Tongue (tissue), 1 donor: ENCODE measurements at regions not wholly inside any gene's neighbourhood (a gene's known extent, or its start where the extent isn't known, plus 50 kb on each side); places are given as distances from the start of the nearest gene placed in this dataset.
"Not testable (repeated sequence)": the region's sequence is repeated elsewhere in the genome, so short reads cannot be mapped to it uniquely, and the experiment has no call there.

Experiments used
- DNase-seq: peaks from one replicate; pipeline ENCODE4 v3.0.0-alpha.2; 2015

DNA sequence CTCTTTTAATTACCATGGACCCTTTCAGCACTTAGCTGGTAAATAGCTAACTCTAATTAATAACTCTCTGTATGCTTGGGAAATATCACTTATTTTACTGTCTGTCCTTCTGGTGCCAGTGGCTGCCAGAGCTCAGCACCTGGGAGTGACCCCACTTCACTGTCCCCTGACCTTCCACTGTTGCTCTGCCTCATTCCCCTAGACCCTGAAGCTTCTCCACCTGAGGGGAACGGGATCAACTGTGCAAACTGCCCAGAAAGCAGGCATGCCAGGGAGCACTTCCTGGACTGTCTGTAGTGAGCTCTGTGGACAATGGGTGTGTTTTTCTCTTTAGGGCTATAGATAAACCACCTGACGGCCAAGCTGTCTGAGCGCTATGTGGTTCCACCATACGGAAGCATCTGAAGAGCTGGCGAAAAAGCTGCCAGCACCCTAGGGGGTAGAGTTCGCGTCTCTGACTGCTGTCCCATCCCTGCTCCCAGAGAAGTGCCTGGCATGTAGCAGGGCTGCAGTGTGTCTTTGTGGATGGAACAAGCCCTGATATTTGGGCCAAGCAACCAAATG, 106.3 kb upstream of the FOXA2 start:
- no peak for DNase-seq

DNA sequence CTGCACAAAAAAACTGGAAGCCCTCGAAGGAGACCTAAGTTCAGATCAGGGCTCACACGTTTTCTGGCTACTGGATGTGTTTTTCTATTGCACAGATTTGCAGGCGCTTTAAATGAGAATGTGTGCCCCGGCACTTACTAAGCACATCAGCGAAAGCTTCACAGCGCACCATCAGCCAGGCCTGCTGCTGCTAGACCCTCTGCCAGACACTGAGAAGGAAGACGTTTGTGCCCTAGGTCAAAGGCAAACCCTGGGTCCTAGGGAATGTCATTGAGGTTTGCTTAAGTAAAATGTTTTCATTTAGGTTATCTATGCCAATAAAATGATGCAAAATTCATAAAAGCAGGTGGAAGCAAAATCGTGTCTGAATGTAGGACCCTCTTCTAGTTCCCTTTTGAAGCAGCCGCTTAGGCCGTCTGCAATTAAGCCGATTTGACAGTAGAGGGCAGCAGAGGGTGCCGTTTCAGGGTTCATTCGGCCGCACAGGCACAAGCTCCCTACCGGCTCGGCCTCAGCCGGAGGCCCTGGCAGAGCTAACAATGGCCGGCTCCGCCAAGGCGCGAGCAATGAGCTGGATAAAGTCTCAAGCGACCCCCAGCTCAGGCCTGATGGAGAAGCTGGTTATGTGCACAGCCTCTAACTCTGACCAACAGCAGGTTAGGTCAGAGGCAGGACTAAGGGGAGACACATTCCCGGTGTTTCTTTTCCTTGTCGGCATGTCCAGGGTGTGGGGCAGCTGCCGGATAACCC, 107.2 kb upstream of the FOXA2 start:
- peak; percentile 90 for DNase-seq

DNA sequence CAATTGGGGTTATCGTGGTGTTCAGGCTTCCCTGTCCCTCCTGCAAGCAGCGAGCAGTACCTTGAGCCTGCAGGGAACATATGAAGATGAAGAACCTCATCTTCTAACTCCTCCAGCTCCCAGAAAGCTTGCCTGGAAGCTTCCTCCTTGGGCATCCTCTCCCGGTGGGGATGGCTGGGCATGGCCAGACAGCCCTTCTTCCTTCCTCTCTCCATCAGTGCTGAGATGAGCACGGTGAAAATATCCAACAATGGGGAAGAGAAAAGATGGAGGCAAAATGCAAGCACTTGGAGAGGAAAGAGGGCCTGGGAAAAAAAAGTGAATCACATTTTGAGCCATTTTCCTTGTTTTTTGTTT, 107.7 kb upstream of the FOXA2 start:
- no peak for DNase-seq

DNA sequence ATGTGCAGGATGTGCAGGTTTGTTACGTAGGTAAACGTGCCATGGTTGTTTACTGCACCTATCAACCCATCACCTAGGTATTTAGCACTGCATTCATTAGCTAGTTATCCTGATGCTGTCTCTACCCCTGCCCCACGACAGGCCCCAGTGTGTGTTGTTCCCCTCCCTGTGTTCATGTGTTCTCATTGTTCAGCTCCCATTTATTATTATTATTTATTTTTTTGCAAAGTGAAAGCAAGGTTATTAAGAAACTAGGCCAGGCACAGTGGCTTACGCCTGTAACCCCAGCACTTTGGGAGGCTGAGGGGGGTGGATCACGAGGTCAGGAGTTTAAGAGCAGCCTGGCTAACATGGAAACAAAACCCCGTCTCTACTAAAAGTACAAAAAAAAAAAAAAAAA, 108.2 kb upstream of the FOXA2 start:
- DNase-seq = not testable (repeated sequence)

DNA sequence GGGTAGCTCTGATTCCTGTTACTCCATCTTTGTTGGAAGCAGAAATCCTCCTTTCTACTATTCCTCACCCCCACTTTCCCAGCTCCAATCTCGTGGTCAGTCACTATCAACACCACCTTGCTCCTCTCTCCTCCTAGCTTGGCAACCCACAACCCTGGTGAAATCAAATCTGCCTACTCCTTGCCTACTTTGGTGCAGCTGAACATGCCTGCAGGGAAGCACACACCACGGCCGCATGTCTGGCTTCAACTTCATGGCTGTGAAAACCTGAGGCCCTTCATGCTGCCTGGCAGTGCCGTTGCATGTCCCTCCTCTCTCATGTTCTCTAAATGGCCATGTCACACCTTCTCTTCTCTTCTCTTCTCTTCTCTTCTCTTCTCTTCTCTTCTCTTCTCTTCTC, 112.4 kb upstream of the FOXA2 start:
- no peak for DNase-seq

DNA sequence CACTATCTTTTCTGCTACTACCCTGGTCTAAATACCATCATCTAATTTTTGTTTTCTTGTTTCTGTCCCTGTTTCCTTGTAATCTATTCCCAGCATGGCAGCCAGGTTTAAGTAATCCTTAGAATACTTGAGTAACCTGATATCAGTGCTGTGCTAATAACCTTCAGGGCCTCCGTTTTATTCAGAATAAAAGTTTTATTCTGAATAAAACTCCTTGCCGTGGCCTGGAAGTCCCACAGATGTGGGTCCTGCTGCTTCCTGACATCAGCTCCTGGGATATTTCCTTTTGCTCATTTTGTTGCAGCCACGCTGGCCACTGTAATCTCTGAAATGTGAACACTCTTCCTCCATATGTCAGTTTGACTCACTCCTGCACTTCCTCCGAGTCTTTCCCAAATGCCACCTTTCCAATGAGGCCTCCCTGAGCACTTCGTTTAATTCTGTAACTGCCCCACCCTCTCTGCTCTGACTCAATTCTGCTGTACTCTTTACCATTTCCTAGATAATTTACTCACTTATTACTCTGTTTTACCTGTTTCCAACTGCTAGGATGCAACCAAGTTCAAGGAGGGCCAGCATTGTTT, 114.0 kb upstream of the FOXA2 start:
- no peak for DNase-seq

DNA sequence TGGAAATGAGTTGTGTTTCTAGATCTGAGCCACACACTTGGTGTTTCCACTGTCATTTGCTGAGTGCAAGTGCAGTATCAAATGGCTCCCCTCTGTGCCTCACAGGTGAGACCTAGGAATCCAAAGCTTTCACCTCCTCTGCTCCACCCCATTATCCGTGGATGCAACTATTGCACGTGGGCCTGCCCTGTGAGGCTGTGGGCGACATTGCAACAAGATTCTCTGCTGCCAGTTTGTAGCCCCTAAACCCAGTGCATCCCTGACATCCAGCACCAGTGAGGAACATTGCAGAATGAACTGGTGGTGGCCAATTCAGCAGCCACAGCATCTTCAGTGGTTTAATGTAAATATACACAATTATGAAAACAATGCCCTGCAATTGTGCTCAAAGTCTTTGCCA, 115.0 kb upstream of the FOXA2 start:
- no peak for DNase-seq

DNA sequence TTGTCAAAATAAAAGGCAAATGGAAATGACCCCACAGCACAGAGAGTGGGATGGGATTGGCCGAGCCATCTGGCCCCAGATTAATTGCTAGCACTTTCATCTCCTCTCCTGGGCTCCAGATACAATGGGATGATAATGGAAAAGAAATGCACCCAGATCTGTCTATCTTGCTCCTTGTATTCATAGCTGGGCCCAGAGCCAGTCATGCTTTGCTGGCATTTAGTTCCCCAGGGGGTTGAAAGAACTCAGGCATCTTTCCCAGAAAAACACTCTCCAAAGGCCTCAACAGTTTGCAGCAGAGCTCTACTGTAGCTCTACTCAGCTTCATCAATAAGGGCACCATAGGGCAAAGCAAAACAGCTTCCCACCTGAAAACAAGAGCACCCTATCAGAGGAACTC, 116.0 kb upstream of the FOXA2 start:
- DNase-seq = no peak

DNA sequence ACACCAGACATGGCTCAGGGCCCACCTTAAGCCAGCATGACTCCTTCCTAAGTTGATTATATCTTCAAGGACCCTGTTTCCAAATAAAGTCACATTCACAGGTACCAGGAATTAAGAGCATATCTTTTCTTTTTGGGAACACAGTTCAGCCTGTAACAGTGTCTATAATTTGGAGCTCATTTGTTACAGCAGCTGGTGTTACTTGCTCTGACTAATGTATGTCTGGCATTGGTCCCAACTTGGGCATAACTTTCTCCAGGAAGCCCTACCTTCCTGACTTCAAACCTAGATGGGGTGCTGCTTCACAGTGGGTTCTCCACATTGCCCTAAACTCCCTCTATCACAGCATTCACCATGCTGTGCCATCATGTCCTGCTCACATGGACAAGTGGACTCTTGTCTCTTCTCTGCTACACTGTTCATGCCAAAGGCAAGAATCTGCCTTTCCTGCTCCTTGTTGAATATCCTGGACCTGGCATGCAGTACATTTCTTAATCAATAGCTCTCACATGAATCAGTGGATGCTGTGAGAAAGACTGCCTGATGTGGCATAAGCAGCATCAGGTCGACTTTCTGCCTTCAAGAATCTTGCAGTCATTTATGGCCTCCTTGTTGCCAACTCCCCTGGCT, 117.4 kb upstream of the FOXA2 start:
- DNase-seq = no peak

DNA sequence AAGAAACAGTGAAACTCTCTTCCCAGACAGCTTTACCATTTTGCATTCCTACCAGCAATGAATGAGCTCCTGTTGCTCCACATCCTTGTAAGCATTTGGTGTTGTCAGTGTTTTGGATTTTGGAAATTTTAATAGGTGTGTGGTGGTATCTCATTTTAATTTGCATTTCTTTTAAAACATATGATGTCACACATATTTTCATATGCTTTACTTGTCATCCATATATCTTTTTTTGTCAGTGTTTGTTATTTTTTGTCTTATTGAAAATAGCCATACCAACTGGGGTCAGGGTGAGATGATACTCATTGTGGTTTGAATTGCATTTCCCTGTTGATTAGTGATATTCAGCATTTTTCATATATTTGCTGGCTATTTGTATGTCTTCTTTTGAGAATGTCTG, 119.5 kb upstream of the FOXA2 start:
- DNase-seq = no peak

DNA sequence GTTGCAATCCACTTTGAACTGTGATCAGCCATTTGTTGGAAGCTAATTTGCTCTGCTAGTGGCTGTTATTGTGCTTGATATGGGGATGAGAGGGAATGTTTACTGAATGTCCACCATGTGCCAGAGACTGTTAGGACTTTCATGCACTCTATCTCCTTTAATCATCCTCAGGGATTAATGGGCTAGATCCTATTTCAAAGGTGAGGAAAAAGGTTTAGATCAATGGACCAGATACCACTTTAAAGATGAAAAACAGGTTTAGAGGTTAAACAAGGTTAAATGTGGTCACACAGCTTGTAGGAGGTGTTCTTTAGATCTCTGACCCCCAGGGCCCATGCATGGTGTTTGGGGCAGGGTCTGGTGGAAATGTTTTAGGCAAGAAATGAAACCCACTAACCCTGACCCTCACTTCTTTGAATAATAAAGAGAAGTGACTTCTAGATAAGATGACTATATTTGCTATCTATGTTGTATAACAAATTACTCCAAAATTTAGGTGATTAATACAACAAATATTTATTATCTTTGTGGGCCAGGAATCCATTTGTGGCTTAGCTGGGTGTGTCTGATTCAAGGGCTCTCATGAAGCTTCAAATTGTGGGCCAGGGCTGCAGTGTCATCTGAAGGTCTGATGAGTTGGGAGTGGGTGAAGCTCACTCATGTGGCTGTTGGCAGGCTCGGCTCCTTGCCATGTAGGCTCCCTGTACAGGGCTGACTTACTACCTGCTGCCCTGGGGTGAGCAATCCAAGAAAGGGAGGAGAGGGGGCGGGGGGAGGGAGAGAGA, 127.8 kb upstream of the FOXA2 start:
- no peak for DNase-seq

DNA sequence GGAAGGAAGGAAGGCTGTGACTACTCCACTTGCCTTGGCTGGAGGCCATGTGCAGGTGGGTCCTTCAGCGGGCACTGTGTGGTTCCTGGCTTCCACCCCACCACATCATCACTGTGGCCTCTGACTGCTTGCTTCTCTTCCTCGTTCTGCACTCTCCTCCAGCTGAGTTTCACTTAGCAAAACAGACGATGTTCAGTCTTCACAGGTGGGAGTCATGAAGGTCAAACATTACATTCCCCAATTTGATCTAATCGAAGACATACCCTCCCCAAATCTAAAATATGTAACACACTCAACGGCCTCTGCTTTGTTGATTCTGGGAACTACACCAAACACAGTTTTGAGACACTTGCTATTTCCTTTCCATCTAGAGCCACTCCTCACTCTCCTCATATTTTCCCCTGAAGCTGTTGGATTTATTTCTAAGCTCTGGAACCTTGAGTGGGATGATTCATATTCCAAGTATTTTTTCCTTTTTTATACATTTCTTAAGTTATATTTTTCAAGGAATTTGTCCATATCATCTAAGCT, 132.5 kb upstream of the FOXA2 start:
- no peak for DNase-seq

DNA sequence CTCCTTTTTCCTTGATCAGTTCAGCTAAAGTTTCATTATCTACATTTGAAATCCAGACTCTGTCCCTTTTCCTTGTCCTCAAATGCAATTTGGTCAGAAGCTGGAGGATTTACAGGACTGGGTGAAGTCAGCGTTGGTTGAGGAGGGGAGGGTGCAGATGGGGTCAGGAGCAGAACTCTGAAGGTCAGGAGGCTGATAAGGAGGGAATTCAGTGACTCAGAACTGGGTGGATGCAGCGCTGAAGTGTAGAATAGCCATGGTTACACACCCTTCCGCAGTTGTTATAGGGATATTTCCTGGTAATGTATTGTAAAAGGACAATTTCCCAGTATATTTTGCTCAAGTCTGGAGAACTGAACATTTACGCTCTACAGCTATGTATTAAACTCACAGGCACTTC, 133.1 kb upstream of the FOXA2 start:
- DNase-seq = no peak

DNA sequence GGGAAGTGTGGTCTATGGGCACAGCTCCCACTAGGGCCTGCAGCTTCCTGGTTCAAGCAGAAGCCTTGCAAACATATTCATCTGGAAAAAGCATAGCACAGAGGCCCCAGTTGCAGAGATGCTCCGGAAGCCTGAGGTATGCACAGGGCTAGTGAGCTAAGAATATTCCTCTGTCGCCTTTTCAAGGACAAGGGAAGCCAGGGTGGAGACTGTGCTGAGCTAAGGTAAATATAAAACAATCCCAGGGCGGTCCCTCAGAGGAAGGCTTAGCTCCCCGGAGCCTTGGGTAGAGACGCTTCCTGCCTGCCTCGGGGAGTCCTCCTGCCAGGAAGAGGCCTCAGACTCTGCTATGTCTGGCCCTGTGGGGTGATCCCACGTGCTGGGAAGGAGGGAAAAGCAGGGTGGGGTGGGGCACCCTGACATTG, 134.8 kb upstream of the FOXA2 start:
- DNase-seq = no peak

DNA sequence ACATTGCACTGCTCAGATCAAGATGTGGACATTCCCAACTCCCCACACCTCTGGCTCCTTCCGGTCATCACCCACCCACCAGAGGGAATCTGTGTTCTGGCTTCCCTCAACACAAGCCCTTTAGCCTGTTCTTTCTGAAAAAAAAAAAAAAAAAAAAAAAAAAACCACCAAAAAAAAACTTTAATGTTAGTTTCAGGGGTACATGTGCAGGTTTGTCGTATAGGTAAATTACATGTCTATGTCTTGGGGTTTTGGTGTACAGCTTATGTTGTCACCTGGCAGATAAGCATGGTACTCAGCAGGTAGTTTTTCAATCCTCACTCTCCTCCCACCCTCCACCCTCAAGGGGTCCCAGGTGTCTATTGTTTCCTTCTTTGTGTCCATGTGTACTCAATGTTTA, 135.8 kb upstream of the FOXA2 start:
- no peak for DNase-seq

DNA sequence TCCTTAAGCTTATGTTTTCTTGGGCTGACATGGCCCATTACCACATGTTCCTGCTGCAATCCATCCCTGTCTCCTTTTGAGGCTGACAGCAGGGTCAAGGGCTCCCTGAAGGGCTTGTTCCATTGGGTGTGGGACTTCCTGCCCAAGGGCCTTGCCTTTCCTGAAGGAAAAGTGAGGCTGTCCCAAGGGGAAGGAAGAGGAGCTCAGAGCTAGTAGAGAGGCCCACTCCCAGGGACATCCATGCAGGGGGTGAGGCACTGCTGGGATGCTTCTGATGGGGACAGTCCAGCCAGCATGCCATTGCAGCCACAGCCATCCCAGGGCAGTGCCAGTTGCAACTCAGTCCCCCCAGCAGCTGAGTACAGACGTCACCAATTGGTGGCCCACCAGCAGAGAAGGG, 138.4 kb upstream of the FOXA2 start:
- no peak for DNase-seq

DNA sequence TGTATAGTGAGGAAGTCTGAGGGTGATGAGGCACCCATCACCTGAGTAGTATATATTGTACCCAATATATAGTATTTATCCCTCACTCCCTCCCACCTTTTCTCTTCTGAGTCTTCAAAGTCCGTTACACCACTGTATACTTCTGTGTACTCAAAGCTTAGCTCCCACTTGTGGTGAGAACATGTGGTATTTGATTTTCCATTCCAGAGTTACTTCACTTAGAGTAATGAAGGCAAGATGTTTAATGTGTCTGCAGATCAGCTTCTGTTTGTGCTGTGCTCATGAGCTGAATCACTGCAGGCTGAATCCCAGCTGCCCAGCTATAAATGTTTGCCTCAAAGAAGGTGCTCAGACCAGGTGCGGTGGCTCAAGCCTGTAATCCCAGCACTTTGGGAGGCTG, 139.3 kb upstream of the FOXA2 start:
- DNase-seq = peak; percentile 42

DNA sequence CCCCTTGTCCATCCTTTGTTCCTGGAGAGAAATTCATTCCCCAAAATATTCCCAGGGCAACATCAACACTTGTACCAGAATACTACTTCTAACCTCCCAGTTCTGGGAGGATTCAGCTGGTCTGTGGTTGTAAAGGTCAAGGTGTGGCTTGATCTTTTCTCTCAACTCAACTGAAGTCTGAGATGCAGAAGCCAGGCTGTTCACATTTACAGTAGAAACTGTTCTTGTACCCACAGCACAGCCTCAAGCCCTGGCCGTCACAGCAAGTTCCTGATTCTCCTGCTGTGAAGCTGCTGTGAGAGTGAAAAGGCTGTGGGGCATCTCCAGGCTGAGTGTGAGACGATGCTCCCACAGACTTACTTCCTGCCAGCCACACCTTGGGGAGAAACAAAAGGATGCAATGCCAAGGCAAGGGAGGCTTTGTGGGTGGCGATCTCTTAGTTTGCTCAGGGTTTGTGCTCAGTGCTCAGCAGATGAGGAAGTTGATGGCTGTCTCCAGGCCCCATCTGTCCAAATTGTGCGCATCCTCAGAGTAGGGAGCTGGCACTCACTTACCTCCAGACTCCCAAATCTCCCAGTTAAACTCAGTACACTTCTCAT, 143.9 kb upstream of the FOXA2 start:
- no peak for DNase-seq

DNA sequence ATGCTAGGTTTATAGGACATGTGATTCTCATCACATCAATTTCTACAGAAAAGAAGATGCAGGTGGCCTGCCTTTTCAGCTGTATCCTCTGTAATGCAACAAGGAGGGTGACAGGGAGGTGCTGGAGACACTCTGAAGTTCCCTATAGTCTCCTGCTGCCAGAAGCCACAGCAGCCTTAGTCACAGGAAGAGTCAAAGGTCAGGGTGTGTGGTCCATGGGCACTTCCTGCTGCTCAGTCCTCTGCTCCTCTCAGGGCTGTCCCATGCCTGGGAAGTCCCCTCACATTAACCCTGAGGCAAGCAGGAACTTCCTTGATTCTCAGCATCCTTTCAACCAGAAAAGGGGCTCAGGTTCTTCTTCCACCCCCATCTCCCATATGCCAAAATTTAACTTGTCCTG, 144.8 kb upstream of the FOXA2 start:
- no peak for DNase-seq

DNA sequence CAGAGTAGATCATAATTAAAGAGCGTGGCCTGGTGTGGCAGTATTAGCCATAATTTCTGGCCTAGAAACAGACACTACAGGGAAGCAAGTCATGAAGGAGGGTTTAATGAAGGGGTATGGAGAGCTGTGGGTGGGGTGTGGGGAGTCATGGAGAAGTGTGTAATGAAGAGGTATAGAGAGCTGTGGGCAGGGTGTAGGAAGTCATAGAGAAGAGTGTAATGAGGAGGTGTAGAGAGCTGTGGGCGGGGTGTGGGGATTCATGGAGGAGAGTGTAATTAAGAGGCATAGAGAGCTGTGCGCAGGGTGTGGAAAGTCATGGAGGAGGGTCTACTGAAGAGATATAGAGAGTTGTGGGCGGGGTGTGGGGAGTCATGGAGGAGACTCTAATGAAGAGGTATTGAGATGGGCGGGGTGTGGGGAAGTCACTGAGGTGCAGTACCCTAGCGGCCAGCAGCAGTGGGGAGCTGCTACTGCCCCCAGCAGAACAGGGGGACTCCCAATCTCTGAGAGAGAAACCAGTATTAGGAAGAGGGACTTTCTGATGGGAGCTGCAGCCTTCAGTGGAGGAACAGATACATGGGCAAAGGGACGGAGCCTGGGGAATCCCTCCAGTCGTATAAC, 145.4 kb upstream of the FOXA2 start:
- no peak for DNase-seq

DNA sequence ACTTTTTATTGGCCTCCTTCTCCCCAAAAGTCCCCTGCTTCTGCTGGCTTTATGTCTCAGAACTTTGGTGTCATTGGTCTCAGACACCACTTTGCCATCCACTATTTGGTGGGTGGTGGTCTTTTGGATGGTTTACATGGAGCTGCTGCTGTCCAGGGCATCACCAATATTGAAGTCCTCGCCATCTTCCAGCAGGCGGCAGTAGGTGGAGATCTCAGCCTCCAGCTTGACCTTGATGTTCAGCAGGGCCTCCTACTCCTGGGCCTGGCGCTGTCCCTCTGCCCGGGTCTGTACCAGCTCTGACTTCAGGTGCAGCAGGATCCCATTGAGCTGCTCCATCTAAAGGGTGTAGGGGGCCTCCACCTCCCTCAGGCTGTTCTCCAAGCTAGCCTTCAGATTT, 148.4 kb upstream of the FOXA2 start:
- no peak for DNase-seq
